NOMO-1 treated with DMSO at 0.1 percent for 48 hours (cell line): ENCODE measurements at regions not wholly inside any gene's neighbourhood (a gene's known extent, or its start where the extent isn't known, plus 50 kb on each side); places are given as distances from the start of the nearest gene placed in this dataset.

Experiments
- DNase-seq: peaks from one replicate; lab custom pipeline; 2025; ENCODE audit not compliant: unreplicated experiment; lab: John Stamatoyannopoulos, UW

DNA sequence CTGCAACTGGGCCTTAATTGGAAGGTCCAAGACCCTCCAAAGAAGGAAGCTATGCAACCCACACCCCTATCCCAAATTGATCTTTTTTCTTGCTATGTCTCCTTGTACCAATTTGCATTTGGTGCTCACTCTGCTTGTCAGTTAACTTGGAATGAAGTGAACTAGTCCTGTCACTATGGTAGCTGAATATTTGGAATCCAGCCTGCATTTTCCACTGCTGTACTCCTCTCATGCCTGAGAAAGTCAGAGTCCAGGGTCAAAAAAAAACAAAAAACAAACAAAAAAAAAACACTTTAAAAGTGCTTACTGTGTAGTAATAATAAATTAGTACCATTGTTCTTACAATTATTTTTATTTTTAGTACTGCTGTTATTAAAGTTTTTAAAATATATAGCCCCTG is 462.8 kb upstream of the SLC8A1 start:
- no peak for DNase-seq

DNA sequence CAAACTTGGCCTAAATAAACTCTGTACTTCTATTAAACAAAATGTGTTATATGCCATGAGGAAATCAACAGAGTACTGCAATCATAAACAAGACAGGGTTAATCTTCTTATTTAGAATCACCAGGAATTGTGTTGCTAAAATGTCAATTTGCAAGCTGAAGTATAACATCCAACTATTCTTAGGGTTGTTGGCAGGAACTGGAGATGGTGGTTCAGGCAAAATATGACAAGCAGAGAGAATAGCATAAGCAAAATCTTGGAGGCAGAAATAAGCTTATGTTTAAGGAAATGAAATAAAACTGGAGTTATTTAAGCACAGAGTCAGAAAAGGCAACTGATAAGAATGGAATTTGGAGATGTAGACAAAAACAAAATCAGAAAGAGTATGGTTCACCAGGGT is 463.8 kb upstream of the SLC8A1 start:
- no peak for DNase-seq

DNA sequence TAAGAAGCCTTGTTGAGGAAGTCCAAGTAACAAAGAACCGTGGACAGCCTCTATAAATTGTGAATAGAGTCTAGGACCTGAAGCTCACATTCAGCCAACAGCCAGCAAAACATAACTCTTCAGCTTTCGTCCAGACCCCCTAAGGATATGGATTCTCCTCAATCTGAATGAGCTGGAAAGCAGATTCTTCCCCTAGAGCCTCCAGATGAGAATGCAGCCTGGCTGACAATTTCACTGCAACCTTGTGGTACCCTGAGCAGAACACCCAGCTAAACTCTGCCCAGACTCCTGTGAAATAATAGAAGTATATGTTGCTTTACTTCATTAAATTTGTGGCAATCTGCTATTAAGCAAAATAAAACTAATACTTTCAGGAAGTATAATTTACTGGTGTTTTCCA is 483.5 kb upstream of the SLC8A1 start:
- DNase-seq: no peak

DNA sequence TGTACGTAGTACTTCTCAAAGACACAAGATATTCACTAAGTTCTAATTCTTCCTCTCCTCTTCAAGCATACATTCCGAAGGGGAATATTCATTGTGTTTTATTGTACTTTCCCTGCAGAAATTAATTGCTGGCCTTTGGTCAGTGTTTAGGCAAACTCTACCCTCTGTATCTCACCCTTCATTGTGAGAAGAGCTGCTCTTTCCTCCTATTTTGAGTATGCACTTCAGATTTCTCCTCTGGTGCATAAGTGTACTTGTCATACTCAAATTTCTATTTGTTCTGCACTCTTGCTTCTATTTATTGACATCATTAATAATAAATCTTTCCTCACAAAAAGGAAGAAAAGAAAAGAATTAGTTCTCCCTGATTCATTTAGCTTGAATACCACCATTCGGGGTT is 485.4 kb upstream of the SLC8A1 start:
- DNase-seq: no peak

DNA sequence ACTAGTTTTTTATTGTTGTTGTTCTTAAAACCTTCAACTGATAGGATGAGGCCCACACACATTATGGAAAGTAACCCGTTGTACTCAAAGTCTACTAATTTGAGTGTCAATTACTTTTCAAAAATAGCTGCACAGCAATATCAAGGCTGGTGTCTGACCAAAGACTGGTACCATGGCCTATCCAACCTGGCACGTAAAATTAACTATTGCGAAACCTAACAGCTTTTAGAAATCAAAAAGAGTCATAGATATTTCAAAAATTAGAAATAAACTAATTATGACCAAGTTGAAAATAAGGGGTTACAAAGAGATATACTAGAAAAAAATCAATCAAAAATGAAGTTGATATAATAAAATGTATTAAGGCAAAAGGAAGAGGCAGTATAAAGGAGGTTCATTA is 501.5 kb upstream of the SLC8A1 start:
- no peak for DNase-seq

DNA sequence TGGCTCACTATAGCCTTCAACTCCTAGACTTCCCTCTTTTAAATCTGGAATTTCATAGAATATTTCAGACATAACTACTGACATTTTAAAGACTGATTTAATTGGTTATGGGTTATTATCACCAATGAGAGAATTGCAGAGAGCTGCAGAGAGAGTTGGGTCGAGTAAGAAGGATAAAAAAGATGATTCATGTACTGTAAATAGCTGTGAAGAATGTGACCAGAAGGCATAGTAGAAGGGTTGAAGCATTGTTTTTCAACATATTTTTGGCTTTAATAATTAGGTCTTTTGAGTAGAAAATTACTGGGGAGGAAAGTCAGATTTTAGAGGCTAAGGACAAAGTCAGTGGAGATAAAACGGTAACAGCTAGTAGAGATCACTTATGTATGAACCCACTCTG is 503.2 kb upstream of the SLC8A1 start:
- DNase-seq: no peak

DNA sequence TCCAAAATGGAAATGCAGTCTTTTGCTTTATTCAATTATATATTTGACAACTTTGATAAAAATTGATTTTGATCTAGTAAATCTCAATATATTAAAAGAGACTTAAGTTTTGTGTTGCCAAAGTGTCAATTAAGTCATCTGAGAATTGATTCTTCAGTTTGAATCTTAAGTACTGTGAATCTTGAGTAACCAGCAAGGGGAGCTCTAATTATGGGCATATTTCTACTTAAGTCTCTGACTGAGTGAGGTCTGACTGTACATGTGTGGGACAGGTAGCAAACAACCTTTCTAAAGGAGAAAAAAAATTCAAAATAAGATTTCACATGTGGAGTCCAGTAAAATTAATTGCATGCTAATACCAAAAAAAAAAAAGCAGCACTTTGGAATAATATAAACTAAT is 503.7 kb upstream of the SLC8A1 start:
- no peak for DNase-seq

DNA sequence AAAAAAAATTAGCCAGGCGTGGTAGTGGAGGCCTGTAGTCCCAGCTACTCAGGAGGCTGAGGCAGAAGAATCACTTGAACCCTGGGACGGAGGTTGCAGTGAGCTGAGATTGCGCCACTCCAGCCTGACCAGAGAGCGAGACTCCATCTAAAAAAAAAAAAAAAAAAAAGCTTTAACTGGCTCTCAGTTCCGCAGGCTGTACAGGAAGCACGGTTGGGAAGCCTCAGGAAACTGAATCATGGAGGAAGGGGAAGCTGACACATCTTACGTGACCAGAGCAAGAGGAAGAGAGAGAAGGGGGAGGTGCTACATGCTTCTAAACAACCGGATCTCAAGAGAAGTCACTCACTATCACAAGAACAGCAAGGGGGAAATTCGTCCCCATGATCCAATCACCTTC is 505.6 kb upstream of the SLC8A1 start:
- peak; percentile 91 for DNase-seq

DNA sequence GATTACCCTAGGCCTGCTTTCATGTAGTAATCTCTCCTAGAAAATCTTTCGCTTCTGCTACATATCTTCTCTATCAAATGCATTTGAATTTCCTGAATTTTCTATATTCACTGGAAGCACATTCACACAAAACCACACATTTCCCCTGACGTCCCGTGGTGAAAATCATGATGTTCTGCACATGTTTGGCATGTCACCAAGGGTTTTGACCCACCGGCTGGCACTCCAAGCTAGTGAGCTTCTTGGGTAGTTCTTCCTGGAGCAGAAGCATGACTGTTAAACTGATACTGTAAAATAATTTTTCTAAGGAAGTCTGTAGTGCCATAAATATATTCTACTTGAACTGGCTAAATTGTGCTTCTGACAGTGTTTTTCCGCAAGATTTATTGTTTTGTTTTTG is 510.1 kb upstream of the SLC8A1 start:
- no peak for DNase-seq

DNA sequence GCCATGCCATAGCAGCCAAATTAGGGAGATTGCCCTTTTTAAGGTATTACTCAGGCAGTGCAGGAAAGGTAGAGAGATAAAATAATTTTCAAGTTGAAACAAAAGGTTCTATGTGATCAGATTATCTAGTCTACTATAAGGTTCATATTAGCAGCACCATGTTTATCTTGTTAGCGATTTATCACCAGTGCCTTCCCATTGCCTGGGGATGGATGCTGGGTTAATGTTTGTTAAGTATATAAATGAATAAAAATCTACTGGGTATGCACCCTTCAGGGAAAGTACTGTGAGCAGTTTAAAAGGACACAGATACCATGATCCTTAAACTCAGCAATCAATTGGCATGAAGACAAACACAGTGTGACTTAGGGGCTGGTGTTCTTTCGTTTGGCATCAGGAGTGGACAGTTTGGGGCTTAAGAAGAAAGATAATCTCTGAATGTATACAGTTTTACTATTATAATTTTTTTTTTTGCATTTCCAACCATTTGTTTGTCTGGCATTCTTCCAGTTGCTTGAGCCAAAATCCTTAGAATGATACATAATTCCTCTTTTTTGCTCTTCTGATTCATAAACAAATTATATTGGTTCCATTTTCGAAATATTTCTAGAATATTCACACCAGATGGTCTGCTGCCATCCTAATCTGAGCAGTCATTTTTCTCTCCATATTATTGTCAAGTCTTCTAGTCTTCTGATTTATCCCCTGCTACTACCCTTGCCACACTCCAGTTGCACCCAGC is 512.8 kb upstream of the SLC8A1 start:
- DNase-seq: no peak

DNA sequence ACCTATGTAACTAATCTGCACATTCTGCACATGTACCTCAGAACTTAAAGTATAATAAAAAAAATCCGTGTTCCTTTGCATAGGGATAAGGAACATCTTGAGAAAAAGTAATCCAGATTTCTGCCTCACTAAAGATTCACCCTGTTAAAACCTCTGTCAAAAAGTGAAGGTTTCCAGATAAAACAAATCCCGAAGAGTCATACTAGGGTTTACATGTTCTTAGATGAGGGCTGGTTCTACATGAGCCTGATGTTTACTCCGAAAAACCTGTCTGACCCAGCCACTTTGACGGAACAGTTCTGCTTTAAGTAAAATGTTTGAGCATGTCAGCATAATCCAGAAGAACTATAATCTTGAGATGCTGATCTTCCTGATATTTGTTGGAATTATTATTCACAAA is 515.6 kb upstream of the SLC8A1 start:
- no peak for DNase-seq

DNA sequence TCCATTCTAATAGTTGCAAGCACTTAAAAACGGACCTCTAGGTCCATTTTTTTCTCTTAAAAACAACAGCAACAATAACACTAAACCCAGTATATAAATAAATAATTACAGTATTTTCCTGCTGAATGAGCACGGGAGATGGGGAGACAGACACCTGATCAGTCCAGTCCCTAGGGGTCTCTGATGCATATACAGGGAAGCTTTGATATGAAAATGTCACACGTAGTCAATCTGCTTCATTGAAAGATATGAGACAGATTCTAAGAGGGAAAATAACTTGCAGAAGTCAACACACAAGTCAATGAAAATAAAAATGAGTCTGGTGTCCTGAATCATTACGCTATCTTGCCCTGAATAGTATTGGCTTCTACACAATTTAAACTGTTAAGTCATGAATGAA is 523.3 kb upstream of the SLC8A1 start:
- no peak for DNase-seq

DNA sequence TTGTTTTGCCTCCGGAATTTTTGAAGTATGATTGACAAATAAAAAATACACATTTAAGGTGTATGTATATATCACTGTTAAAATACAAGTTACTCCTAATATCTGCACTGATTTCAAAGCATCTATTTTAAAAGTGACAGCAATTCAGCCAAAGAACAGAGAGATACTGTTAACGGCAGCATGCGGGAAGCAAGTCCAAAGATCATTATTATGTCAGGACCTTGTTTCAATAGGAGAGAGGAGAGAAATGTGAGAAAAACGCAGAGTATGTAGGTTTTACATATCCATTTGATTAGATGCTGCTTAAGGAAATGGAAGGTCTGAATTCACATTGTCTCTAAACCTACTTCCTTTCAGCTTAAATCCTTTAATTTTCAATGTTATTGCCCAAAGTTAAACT is 545.5 kb upstream of the SLC8A1 start:
- DNase-seq: no peak

DNA sequence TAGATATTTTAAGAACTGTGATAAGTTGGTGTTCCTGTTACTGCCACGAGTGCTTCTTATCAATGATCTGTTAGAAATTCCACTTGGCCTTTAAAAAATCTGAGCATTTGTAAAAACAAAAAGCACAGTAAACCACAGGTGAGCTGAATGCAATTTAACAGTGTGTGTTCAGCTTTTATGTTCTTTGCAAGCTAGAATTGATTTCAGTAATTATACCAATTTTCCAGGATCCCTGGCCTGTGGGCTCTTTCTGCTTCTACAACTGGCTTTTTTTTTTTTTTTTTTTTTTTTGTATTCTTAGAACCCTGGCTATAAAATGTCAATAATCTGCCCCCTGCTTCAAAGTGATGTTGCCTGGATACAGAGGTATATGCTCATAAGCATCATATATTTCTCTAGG is 548.5 kb upstream of the SLC8A1 start:
- no peak for DNase-seq

DNA sequence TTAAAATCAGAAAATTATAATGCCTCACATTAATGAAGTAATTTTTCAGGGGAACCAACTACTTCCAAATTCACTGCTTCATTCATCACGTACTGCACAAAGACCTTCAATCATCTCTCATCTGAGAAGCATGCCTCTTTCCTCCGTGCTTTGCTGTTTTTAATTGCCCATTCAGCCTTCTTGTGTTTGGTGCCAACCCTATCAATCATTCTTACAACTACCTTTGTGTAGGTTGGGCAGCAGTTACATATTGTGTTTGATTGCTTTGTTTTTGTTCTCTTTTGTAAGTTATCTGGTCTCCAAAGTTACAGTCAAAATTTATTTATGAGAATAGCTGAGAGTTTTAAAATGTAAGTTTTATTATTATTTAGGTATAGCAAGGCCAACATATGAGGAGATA is 549.0 kb upstream of the SLC8A1 start:
- DNase-seq: no peak

DNA sequence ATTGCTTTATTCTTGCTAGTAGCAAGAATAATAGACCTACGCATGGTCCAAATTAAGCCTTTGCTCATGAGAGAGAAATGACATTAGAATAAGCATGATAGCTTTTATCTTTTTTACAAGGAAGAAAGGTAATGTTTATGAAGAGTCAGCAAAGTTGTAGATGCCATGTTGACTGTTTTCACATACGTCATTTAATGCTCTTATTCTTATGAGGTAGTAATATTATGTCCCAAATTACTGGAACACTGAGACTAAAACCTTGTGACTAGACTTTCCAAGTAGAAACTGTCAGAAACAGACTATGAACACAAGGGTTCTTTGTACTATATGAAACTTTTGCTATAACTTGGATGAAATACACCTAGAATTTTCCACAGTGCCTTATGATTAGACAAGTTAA is 552.8 kb upstream of the SLC8A1 start:
- no peak for DNase-seq

DNA sequence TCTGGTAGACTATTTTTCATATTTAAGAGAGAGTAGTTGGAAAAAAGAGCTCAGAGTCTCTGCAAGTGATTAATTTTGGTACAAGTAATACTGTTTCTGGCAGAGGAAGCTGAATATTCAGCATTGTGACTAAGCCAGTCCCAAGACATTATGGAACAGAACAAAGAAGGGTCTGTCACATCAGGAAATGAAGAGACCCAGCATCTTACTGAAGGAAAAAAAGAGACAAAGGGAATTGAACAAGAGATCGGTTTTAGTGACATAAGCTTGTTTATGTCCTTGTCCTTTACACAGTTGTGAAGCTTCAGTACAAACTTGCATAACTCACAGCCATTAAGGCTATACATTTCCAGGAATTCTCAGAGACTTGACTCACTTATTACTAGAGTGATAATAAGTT is 568.5 kb upstream of the SLC8A1 start:
- no peak for DNase-seq

DNA sequence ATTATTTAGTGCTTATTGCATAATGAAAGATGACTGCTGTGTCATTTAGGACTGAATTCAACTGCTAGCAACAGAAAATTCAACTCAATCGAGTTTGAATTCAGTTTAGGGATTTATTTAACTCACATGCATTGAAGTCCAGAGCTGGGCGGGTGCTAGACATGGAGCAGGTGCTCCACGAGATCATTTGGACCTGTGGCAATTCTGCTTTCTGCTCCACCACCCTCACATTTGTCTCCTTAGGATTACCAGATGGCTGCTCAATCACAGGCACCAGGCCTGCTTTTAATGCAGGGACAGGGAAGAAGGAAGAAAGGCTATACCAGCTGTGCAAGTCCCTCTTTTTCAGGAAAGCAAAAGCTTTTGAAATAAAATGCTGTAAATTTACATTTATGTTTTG is 572.9 kb upstream of the SLC8A1 start:
- DNase-seq: no peak

DNA sequence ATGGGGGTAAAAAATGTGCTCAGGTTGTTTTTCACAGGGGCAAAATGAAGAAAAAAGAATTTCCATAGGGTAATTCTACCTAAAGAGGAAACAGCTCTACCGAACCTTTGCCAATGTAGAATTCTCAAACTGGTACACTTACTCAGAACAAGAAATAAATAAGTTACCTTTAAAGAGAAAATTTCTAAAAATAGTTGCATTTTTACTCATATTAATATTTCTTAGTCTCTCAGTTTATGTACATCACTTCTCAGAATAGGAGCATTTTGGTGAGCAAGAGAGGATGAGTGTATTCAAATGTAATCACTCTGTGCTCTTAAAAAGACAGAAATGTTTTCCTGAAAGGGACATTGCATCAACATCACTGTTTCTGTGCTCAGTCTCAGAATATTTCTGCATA is 574.7 kb upstream of the SLC8A1 start:
- no peak for DNase-seq

DNA sequence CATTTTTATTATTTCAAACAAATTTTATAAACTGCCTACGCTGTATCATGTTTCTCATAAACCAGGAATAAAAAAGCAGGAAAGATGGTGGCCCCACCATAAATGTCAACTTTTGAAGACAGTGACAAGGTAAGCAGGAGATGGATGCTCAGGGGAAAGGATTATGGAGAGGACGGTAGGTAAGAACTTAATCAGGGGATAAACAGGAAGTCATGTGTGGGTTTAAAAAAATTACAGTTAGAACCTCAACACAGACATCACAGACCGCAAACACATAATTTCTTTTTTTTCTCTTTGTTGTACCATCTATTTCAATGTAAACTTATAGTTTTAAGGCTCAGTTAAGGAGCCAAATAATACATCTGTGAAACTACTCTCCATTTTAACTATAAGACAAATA is 575.2 kb upstream of the SLC8A1 start:
- DNase-seq: no peak

DNA sequence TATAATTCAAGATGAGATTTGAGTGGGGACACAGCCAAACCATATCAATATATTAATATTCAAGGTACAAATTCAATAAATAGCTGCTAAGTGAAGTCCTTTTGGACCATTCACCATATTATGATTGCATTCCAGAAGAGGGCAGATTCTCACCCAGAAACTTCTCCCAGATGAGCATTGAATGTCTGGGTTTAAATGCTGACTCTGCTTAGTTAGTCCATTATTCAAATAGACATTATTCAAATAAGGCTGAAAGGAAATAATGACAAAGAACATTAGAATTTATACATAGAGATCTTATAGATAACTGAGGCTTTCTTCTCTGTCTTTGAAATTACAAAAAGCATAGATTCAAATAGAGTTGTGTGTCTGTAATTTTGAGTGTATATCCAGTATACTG is 579.4 kb upstream of the SLC8A1 start:
- DNase-seq: no peak

DNA sequence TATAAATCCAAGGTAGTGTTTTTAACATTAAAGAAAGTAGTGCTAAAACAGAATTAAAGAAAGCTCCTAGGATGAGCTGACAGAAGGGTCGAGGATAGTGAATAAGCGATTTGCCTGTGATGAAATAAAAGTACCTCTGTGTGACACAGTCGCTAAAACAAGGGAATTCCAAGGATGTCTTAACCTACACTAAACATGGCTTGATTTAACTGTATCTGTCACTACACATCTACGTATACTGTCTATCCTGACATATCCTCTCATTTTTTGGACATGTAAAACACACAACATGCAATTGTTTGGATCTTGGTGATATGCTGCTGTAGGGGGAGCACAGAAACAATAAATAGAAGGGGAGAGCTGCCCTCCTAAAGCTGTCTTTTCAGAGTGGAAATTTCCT is 580.8 kb upstream of the SLC8A1 start:
- DNase-seq: no peak

DNA sequence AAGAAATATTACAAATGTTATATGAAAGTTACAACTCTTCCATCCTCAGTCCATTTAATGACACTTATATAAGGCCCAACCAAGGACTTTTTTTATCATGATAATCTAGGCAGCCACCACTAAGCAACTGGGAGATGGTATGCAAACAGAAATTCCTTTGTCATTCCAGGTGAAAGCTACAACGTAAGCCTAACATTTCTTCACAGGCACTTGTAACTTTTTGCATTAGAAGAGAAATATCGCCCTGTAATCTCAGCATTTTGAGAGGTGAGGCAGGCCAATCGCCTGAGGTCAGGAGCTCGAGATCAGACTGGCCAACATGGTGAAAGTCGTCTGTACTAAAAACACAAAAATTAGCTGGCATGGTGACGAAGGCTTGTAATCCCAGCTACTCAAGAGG is 581.2 kb upstream of the SLC8A1 start:
- DNase-seq: no peak

DNA sequence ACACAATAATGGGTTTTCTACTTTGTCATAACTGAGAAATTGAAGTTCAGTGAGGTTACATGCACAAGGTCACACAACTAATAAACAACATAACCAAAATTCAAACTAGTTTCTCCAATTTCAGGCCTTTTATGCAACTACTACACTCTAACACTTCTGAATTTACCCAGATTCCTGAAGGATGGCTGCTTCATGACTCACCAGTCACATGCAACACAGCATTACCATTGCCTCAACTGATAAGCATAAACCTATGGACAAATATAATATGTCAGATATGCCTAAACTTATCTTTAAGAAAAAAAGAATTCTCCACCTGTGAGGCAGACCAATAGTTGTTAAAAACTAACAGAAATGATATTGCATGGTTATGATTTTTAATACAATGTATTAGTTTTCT is 586.5 kb upstream of the SLC8A1 start:
- DNase-seq: no peak
